ENCODE measurements at regions not wholly inside any gene's neighbourhood (a gene's known extent, or its start where the extent isn't known, plus 50 kb on each side); places are given as distances from the start of the nearest gene placed in this dataset.

- no peaks in the 10 kb centered on the region for H3K4me1 Mint-ChIP-seq
- H3K27ac Mint-ChIP-seq = no peak overlapping the region
- no peak for DNase-seq
- no peaks in the 10 kb centered on the region for H3K27me3 Mint-ChIP-seq
- no peak overlapping the region for H3K4me3 Mint-ChIP-seq
- H3K36me3 Mint-ChIP-seq (ENCODE audit: low read depth) = no peaks in the 10 kb centered on the region
- CTCF ChIA-PET = no interaction called here
- POLR2A ChIA-PET = no interaction called here
- no peaks in the 10 kb centered on the region for H3K9me3 Mint-ChIP-seq
These were observed 325.3 kb upstream of the EEF2KMT start for GRCh38 chr16:5422643-5423496.

GRCh38 chr16:5422047-5422446 lies 324.5 kb upstream of the EEF2KMT start:
- ChIA-PET POLR2A (no interaction called here), CTCF (no interaction called here)
- H3K4me3 Mint-ChIP-seq = no peak overlapping the region
- H3K4me1 Mint-ChIP-seq = no peaks in the 10 kb centered on the region
- H3K27me3 Mint-ChIP-seq = no peaks in the 10 kb centered on the region
- no peaks in the 10 kb centered on the region for H3K36me3 Mint-ChIP-seq (ENCODE audit: low read depth)
- H3K9me3 Mint-ChIP-seq = no peaks in the 10 kb centered on the region
- no peak for DNase-seq
- H3K27ac Mint-ChIP-seq = no peak overlapping the region

- Mint-ChIP-seq H3K27ac (no peak overlapping the region), H3K36me3 (ENCODE audit: low read depth) (no peaks in the 10 kb centered on the region), H3K27me3 (no peaks in the 10 kb centered on the region), H3K9me3 (no peaks in the 10 kb centered on the region), H3K4me3 (no peak overlapping the region), H3K4me1 (no peaks in the 10 kb centered on the region)
- POLR2A ChIA-PET = no interaction called here
- CTCF ChIA-PET = no interaction called here
- DNase-seq = no peak
These were observed 318.4 kb upstream of the EEF2KMT start for GRCh38 chr16:5416013-5416412.

GRCh38 chr16:5415123-5415522 lies 317.5 kb upstream of the EEF2KMT start:
- Mint-ChIP-seq H3K27ac (no peak overlapping the region), H3K36me3 (ENCODE audit: low read depth) (no peaks in the 10 kb centered on the region), H3K4me3 (no peak overlapping the region), H3K9me3 (no peaks in the 10 kb centered on the region), H3K4me1 (no peaks in the 10 kb centered on the region), H3K27me3 (no peaks in the 10 kb centered on the region)
- ChIA-PET CTCF (no interaction called here), POLR2A (no interaction called here)
- DNase-seq = no peak

- Mint-ChIP-seq H3K27ac (no peak overlapping the region), H3K9me3 (no peaks in the 10 kb centered on the region), H3K36me3 (ENCODE audit: low read depth) (no peaks in the 10 kb centered on the region), H3K4me3 (no peak overlapping the region), H3K27me3 (no peaks in the 10 kb centered on the region), H3K4me1 (no peaks in the 10 kb centered on the region)
- ChIA-PET CTCF (no interaction called here), POLR2A (no interaction called here)
- DNase-seq = no peak
These were observed 315.1 kb upstream of the EEF2KMT start for GRCh38 chr16:5412731-5413130.

GRCh38 chr16:5398203-5398602 lies 300.6 kb upstream of the EEF2KMT start:
- Mint-ChIP-seq H3K4me3 (no peak overlapping the region), H3K4me1 (no peaks in the 10 kb centered on the region), H3K36me3 (ENCODE audit: low read depth) (no peaks in the 10 kb centered on the region), H3K27ac (no peak overlapping the region), H3K27me3 (no peaks in the 10 kb centered on the region), H3K9me3 (peaks cover 2% of the 10 kb centered on the region)
- DNase-seq = no peak
- POLR2A ChIA-PET = no interaction called here
- CTCF ChIA-PET = no interaction called here

- no peaks in the 10 kb centered on the region for H3K4me1 Mint-ChIP-seq
- H3K27me3 Mint-ChIP-seq = no peaks in the 10 kb centered on the region
- no peaks in the 10 kb centered on the region for H3K36me3 Mint-ChIP-seq (ENCODE audit: low read depth)
- ChIA-PET CTCF (no interaction called here), POLR2A (no interaction called here)
- DNase-seq = no peak
- peaks cover 2% of the 10 kb centered on the region for H3K9me3 Mint-ChIP-seq
- no peak overlapping the region for H3K27ac Mint-ChIP-seq
- no peak overlapping the region for H3K4me3 Mint-ChIP-seq
These were observed 299.3 kb upstream of the EEF2KMT start for GRCh38 chr16:5396880-5397279.

- Mint-ChIP-seq H3K9me3 (no peaks in the 10 kb centered on the region), H3K27me3 (no peaks in the 10 kb centered on the region), H3K36me3 (ENCODE audit: low read depth) (no peaks in the 10 kb centered on the region), H3K4me1 (no peaks in the 10 kb centered on the region), H3K27ac (no peak overlapping the region), H3K4me3 (no peak overlapping the region)
- ChIA-PET POLR2A (no interaction called here), CTCF (no interaction called here)
- DNase-seq = no peak
These were observed 295.5 kb upstream of the EEF2KMT start for GRCh38 chr16:5393070-5393469.

- H3K27ac Mint-ChIP-seq = no peak overlapping the region
- no peaks in the 10 kb centered on the region for H3K9me3 Mint-ChIP-seq
- no peaks in the 10 kb centered on the region for H3K36me3 Mint-ChIP-seq (ENCODE audit: low read depth)
- CTCF ChIA-PET = no interaction called here
- H3K4me3 Mint-ChIP-seq = no peak overlapping the region
- DNase-seq = no peak
- POLR2A ChIA-PET = no interaction called here
- no peaks in the 10 kb centered on the region for H3K27me3 Mint-ChIP-seq
- H3K4me1 Mint-ChIP-seq = no peaks in the 10 kb centered on the region
These were observed 289.4 kb upstream of the EEF2KMT start for GRCh38 chr16:5386989-5387388.

GRCh38 chr16:5385811-5386210 lies 288.2 kb upstream of the EEF2KMT start:
- Mint-ChIP-seq H3K27me3 (no peaks in the 10 kb centered on the region), H3K36me3 (ENCODE audit: low read depth) (no peaks in the 10 kb centered on the region), H3K4me3 (no peak overlapping the region), H3K27ac (no peak overlapping the region), H3K4me1 (no peaks in the 10 kb centered on the region), H3K9me3 (no peaks in the 10 kb centered on the region)
- no peak for DNase-seq
- ChIA-PET CTCF (no interaction called here), POLR2A (no interaction called here)

GRCh38 chr16:5385115-5385514 lies 287.5 kb upstream of the EEF2KMT start:
- no peak for DNase-seq
- Mint-ChIP-seq H3K27me3 (no peaks in the 10 kb centered on the region), H3K4me1 (no peaks in the 10 kb centered on the region), H3K27ac (no peak overlapping the region), H3K36me3 (ENCODE audit: low read depth) (no peaks in the 10 kb centered on the region), H3K9me3 (no peaks in the 10 kb centered on the region), H3K4me3 (no peak overlapping the region)
- POLR2A ChIA-PET = no interaction called here
- CTCF ChIA-PET = no interaction called here

GRCh38 chr16:5383737-5384136 lies 286.1 kb upstream of the EEF2KMT start:
- Mint-ChIP-seq H3K4me1 (no peaks in the 10 kb centered on the region), H3K9me3 (no peaks in the 10 kb centered on the region), H3K36me3 (ENCODE audit: low read depth) (no peaks in the 10 kb centered on the region), H3K4me3 (no peak overlapping the region), H3K27ac (no peak overlapping the region), H3K27me3 (no peaks in the 10 kb centered on the region)
- CTCF ChIA-PET = no interaction called here
- POLR2A ChIA-PET = no interaction called here
- no peak for DNase-seq

- DNase-seq = no peak
These were observed 284.9 kb upstream of the EEF2KMT start for GRCh38 chr16:5382484-5382883.

GRCh38 chr16:5381481-5381880 lies 283.9 kb upstream of the EEF2KMT start:
- H3K9me3 Mint-ChIP-seq = no peaks in the 10 kb centered on the region
- CTCF ChIA-PET = no interaction called here
- H3K36me3 Mint-ChIP-seq (ENCODE audit: low read depth) = no peaks in the 10 kb centered on the region
- H3K4me1 Mint-ChIP-seq = no peaks in the 10 kb centered on the region
- H3K27me3 Mint-ChIP-seq = no peaks in the 10 kb centered on the region
- no peak overlapping the region for H3K27ac Mint-ChIP-seq
- POLR2A ChIA-PET = no interaction called here
- H3K4me3 Mint-ChIP-seq = no peak overlapping the region
- DNase-seq = no peak

More at GRCh38 chr16:5382484-5382883, 284.9 kb upstream of the EEF2KMT start:
- H3K27ac Mint-ChIP-seq = no peak overlapping the region
- no peaks in the 10 kb centered on the region for H3K9me3 Mint-ChIP-seq
- H3K36me3 Mint-ChIP-seq (ENCODE audit: low read depth) = no peaks in the 10 kb centered on the region
- H3K4me1 Mint-ChIP-seq = no peaks in the 10 kb centered on the region
- H3K4me3 Mint-ChIP-seq = no peak overlapping the region
- H3K27me3 Mint-ChIP-seq = no peaks in the 10 kb centered on the region
- POLR2A ChIA-PET = no interaction called here
- CTCF ChIA-PET = no interaction called here
